ENCODE measurements at regions not wholly inside any gene's neighbourhood (a gene's known extent, or its start where the extent isn't known, plus 50 kb on each side); places are given as distances from the start of the nearest gene placed in this dataset.
"Not testable (repeated sequence)": the region's sequence is repeated elsewhere in the genome, so short reads cannot be mapped to it uniquely, and the experiment has no call there.

- not testable (repeated sequence) for H3K9ac ChIP-seq (ENCODE audit: low read depth in 1 of 2, low read length in 2 of 2); H3K9me3 ChIP-seq (ENCODE audit: control insufficient read depth in 1 of 2, low read length in 2 of 2); H3K4me3 ChIP-seq (ENCODE audit: low read depth in 1 of 2, low read length in 2 of 2); H3K27ac ChIP-seq (ENCODE audit: low read depth, low read length); H3K27me3 ChIP-seq (ENCODE audit: control insufficient read depth in 1 of 2, insufficient read depth in 2 of 2, low read length in 2 of 2); H3K36me3 ChIP-seq (ENCODE audit: control insufficient read depth in 1 of 2, insufficient read depth in 2 of 2, low read length in 2 of 2); H3K4me1 ChIP-seq (ENCODE audit: control insufficient read depth in 1 of 2, insufficient read depth in 2 of 2, low read length in 2 of 2)
Observed at GRCh38 chrX:140138492-140138891, 173.2 kb upstream of the CXorf66 start.

GRCh38 chrX:140138065-140138464 lies 172.7 kb upstream of the CXorf66 start:
- H3K4me1 ChIP-seq (ENCODE audit: control insufficient read depth in 1 of 2, insufficient read depth in 2 of 2, low read length in 2 of 2): not testable (repeated sequence)

GRCh38 chrX:140132937-140133336 lies 167.6 kb upstream of the CXorf66 start:
- Histone ChIP-seq H3K27me3 (ENCODE audit: control insufficient read depth in 1 of 2, insufficient read depth in 2 of 2, low read length in 2 of 2) (no peaks in the 10 kb centered on the region), H3K9ac (ENCODE audit: low read depth in 1 of 2, low read length in 2 of 2) (no peak overlapping the region), H3K4me3 (ENCODE audit: low read depth in 1 of 2, low read length in 2 of 2) (no peak overlapping the region), H3K27ac (ENCODE audit: low read depth, low read length) (no peak overlapping the region), H3K9me3 (ENCODE audit: control insufficient read depth in 1 of 2, low read length in 2 of 2) (no peaks in the 10 kb centered on the region), H3K4me1 (ENCODE audit: control insufficient read depth in 1 of 2, insufficient read depth in 2 of 2, low read length in 2 of 2) (no peaks in the 10 kb centered on the region), H3K36me3 (ENCODE audit: control insufficient read depth in 1 of 2, insufficient read depth in 2 of 2, low read length in 2 of 2) (no peaks in the 10 kb centered on the region)

More at GRCh38 chrX:140138065-140138464, 172.7 kb upstream of the CXorf66 start:
- not testable (repeated sequence) for H3K27me3 ChIP-seq (ENCODE audit: control insufficient read depth in 1 of 2, insufficient read depth in 2 of 2, low read length in 2 of 2); H3K9ac ChIP-seq (ENCODE audit: low read depth in 1 of 2, low read length in 2 of 2); H3K4me3 ChIP-seq (ENCODE audit: low read depth in 1 of 2, low read length in 2 of 2); H3K9me3 ChIP-seq (ENCODE audit: control insufficient read depth in 1 of 2, low read length in 2 of 2); H3K36me3 ChIP-seq (ENCODE audit: control insufficient read depth in 1 of 2, insufficient read depth in 2 of 2, low read length in 2 of 2); H3K27ac ChIP-seq (ENCODE audit: low read depth, low read length)

GRCh38 chrX:140123446-140123845 lies 158.1 kb upstream of the CXorf66 start:
- Histone ChIP-seq H3K36me3 (ENCODE audit: control insufficient read depth in 1 of 2, insufficient read depth in 2 of 2, low read length in 2 of 2) (no peaks in the 10 kb centered on the region), H3K9me3 (ENCODE audit: control insufficient read depth in 1 of 2, low read length in 2 of 2) (no peaks in the 10 kb centered on the region), H3K27me3 (ENCODE audit: control insufficient read depth in 1 of 2, insufficient read depth in 2 of 2, low read length in 2 of 2) (no peaks in the 10 kb centered on the region), H3K27ac (ENCODE audit: low read depth, low read length) (no peak overlapping the region), H3K4me1 (ENCODE audit: control insufficient read depth in 1 of 2, insufficient read depth in 2 of 2, low read length in 2 of 2) (no peaks in the 10 kb centered on the region), H3K9ac (ENCODE audit: low read depth in 1 of 2, low read length in 2 of 2) (no peak overlapping the region), H3K4me3 (ENCODE audit: low read depth in 1 of 2, low read length in 2 of 2) (no peak overlapping the region)

GRCh38 chrX:140114059-140114458 lies 148.7 kb upstream of the CXorf66 start:
- H3K4me3 ChIP-seq (ENCODE audit: low read depth in 1 of 2, low read length in 2 of 2); H3K4me1 ChIP-seq (ENCODE audit: control insufficient read depth in 1 of 2, insufficient read depth in 2 of 2, low read length in 2 of 2); H3K36me3 ChIP-seq (ENCODE audit: control insufficient read depth in 1 of 2, insufficient read depth in 2 of 2, low read length in 2 of 2); H3K27me3 ChIP-seq (ENCODE audit: control insufficient read depth in 1 of 2, insufficient read depth in 2 of 2, low read length in 2 of 2); H3K9me3 ChIP-seq (ENCODE audit: control insufficient read depth in 1 of 2, low read length in 2 of 2); H3K9ac ChIP-seq (ENCODE audit: low read depth in 1 of 2, low read length in 2 of 2); H3K27ac ChIP-seq (ENCODE audit: low read depth, low read length): not testable (repeated sequence)

- Histone ChIP-seq H3K4me1 (ENCODE audit: control insufficient read depth in 1 of 2, insufficient read depth in 2 of 2, low read length in 2 of 2) (no peaks in the 10 kb centered on the region), H3K36me3 (ENCODE audit: control insufficient read depth in 1 of 2, insufficient read depth in 2 of 2, low read length in 2 of 2) (no peaks in the 10 kb centered on the region), H3K4me3 (ENCODE audit: low read depth in 1 of 2, low read length in 2 of 2) (no peak overlapping the region), H3K27ac (ENCODE audit: low read depth, low read length) (no peak overlapping the region), H3K9me3 (ENCODE audit: control insufficient read depth in 1 of 2, low read length in 2 of 2) (no peaks in the 10 kb centered on the region), H3K9ac (ENCODE audit: low read depth in 1 of 2, low read length in 2 of 2) (no peak overlapping the region), H3K27me3 (ENCODE audit: control insufficient read depth in 1 of 2, insufficient read depth in 2 of 2, low read length in 2 of 2) (no peaks in the 10 kb centered on the region)
Observed at GRCh38 chrX:140110081-140110650, 144.8 kb upstream of the CXorf66 start.

- no peaks in the 10 kb centered on the region for H3K9me3 ChIP-seq (ENCODE audit: control insufficient read depth in 1 of 2, low read length in 2 of 2)
- no peaks in the 10 kb centered on the region for H3K4me1 ChIP-seq (ENCODE audit: control insufficient read depth in 1 of 2, insufficient read depth in 2 of 2, low read length in 2 of 2)
- no peak overlapping the region for H3K27ac ChIP-seq (ENCODE audit: low read depth, low read length)
- H3K36me3 ChIP-seq (ENCODE audit: control insufficient read depth in 1 of 2, insufficient read depth in 2 of 2, low read length in 2 of 2): no peaks in the 10 kb centered on the region
- no peak overlapping the region for H3K4me3 ChIP-seq (ENCODE audit: low read depth in 1 of 2, low read length in 2 of 2)
- no peaks in the 10 kb centered on the region for H3K27me3 ChIP-seq (ENCODE audit: control insufficient read depth in 1 of 2, insufficient read depth in 2 of 2, low read length in 2 of 2)
- H3K9ac ChIP-seq (ENCODE audit: low read depth in 1 of 2, low read length in 2 of 2): no peak overlapping the region
Observed at GRCh38 chrX:140104760-140105159, 139.4 kb upstream of the CXorf66 start.

GRCh38 chrX:140099221-140099620 lies 133.9 kb upstream of the CXorf66 start:
- Histone ChIP-seq H3K9me3 (ENCODE audit: control insufficient read depth in 1 of 2, low read length in 2 of 2) (no peaks in the 10 kb centered on the region), H3K9ac (ENCODE audit: low read depth in 1 of 2, low read length in 2 of 2) (no peak overlapping the region), H3K27me3 (ENCODE audit: control insufficient read depth in 1 of 2, insufficient read depth in 2 of 2, low read length in 2 of 2) (no peaks in the 10 kb centered on the region), H3K4me1 (ENCODE audit: control insufficient read depth in 1 of 2, insufficient read depth in 2 of 2, low read length in 2 of 2) (no peaks in the 10 kb centered on the region), H3K36me3 (ENCODE audit: control insufficient read depth in 1 of 2, insufficient read depth in 2 of 2, low read length in 2 of 2) (no peaks in the 10 kb centered on the region), H3K27ac (ENCODE audit: low read depth, low read length) (no peak overlapping the region), H3K4me3 (ENCODE audit: low read depth in 1 of 2, low read length in 2 of 2) (no peak overlapping the region)

- Histone ChIP-seq H3K9ac (ENCODE audit: low read depth in 1 of 2, low read length in 2 of 2) (no peak overlapping the region), H3K27ac (ENCODE audit: low read depth, low read length) (no peak overlapping the region), H3K36me3 (ENCODE audit: control insufficient read depth in 1 of 2, insufficient read depth in 2 of 2, low read length in 2 of 2) (no peaks in the 10 kb centered on the region), H3K27me3 (ENCODE audit: control insufficient read depth in 1 of 2, insufficient read depth in 2 of 2, low read length in 2 of 2) (peaks cover 0 to 8% of the 10 kb centered on the region in 2 donors), H3K4me3 (ENCODE audit: low read depth in 1 of 2, low read length in 2 of 2) (no peak overlapping the region), H3K4me1 (ENCODE audit: control insufficient read depth in 1 of 2, insufficient read depth in 2 of 2, low read length in 2 of 2) (peaks cover 0 to 7% of the 10 kb centered on the region in 2 donors), H3K9me3 (ENCODE audit: control insufficient read depth in 1 of 2, low read length in 2 of 2) (no peaks in the 10 kb centered on the region)
Observed at GRCh38 chrX:140092121-140092520, 126.8 kb upstream of the CXorf66 start.

- peaks cover 0 to 8% of the 10 kb centered on the region in 2 donors for H3K27me3 ChIP-seq (ENCODE audit: control insufficient read depth in 1 of 2, insufficient read depth in 2 of 2, low read length in 2 of 2)
- H3K27ac ChIP-seq (ENCODE audit: low read depth, low read length): no peak overlapping the region
- peak overlapping the region in 1 of 2 donors; percentile 15 for H3K4me3 ChIP-seq (ENCODE audit: low read depth in 1 of 2, low read length in 2 of 2)
- no peaks in the 10 kb centered on the region for H3K9me3 ChIP-seq (ENCODE audit: control insufficient read depth in 1 of 2, low read length in 2 of 2)
- H3K36me3 ChIP-seq (ENCODE audit: control insufficient read depth in 1 of 2, insufficient read depth in 2 of 2, low read length in 2 of 2): no peaks in the 10 kb centered on the region
- H3K4me1 ChIP-seq (ENCODE audit: control insufficient read depth in 1 of 2, insufficient read depth in 2 of 2, low read length in 2 of 2): peaks cover 0 to 7% of the 10 kb centered on the region in 2 donors
- no peak overlapping the region for H3K9ac ChIP-seq (ENCODE audit: low read depth in 1 of 2, low read length in 2 of 2)
Observed at GRCh38 chrX:140091125-140091886, 126.0 kb upstream of the CXorf66 start.

Data from duodenal mucosa (tissue), 2 donors.